OCI-LY1 (cell line): ENCODE measurements at regions not wholly inside any gene's neighbourhood (a gene's known extent, or its start where the extent isn't known, plus 50 kb on each side); places are given as distances from the start of the nearest gene placed in this dataset.
A peak's percentile ranks its signal among the peaks of the same experiment; 100 is the strongest.

Source experiments
- H2AFZ ChIP-seq: fragments of 200-600 bp; sonication (generic), shearing (Covaris generic); 2 replicates; pipeline ENCODE4 v1.6.0; 2014; ENCODE audit warnings: antibody characterized with exemption, mild to moderate bottlenecking, low read length
- H3F3A ChIP-seq: fragments of 200-600 bp; sonication (generic), shearing (Covaris generic); 2 replicates; pipeline ENCODE4 v1.6.0; 2014; ENCODE audit warnings: mild to moderate bottlenecking, antibody characterized with exemption, low read length, moderate library complexity; ENCODE audit not compliant: insufficient read depth
- H3K27ac ChIP-seq: fragments of 200-600 bp; sonication (generic); 2 replicates; pipeline ENCODE4 v1.5.1; 2014; ENCODE audit warnings: low read length, mixed run types, mild to moderate bottlenecking, low read depth; ENCODE audit not compliant: poor library complexity, severe bottlenecking
- H3K27me3 ChIP-seq: fragments of 200-600 bp; sonication (generic); 2 replicates; pipeline ENCODE4 v1.6.0; 2014; ENCODE audit warnings: antibody characterized with exemption, mild to moderate bottlenecking, low read length, moderate library complexity; ENCODE audit not compliant: insufficient read depth
- H3K36me3 ChIP-seq: fragments of 200-600 bp; sonication (generic); 2 replicates; pipeline ENCODE4 v1.6.1; 2014; ENCODE audit warnings: mild to moderate bottlenecking, antibody characterized with exemption, low read length, moderate library complexity, mixed read lengths; ENCODE audit not compliant: insufficient read depth
- H3K4me1 ChIP-seq: fragments of 200-600 bp; sonication (generic); 2 replicates; pipeline ENCODE4 v1.5.1; 2014; ENCODE audit warnings: mild to moderate bottlenecking, low read length, moderate library complexity; ENCODE audit not compliant: insufficient read depth, severe bottlenecking
- H3K4me2 ChIP-seq: fragments of 200-600 bp; sonication (generic), shearing (Covaris generic); 2 replicates; pipeline ENCODE4 v1.6.1; 2014; ENCODE audit warnings: low read length
- H3K4me3 ChIP-seq: fragments of 200-600 bp; sonication (generic); 2 replicates; pipeline ENCODE4 v1.5.1; 2014; ENCODE audit warnings: low read length, low read depth, mild to moderate bottlenecking, mixed read lengths; ENCODE audit not compliant: poor library complexity, severe bottlenecking
- H3K79me2 ChIP-seq: fragments of 200-600 bp; shearing (Covaris generic); 2 replicates; pipeline ENCODE4 v1.6.1; 2016; ENCODE audit warnings: mixed run types, low read length, mixed read lengths; ENCODE audit not compliant: insufficient read depth
- H3K9ac ChIP-seq: fragments of 200-600 bp; sonication (generic), shearing (Covaris generic); 2 replicates; pipeline ENCODE4 v1.6.1; 2014; ENCODE audit warnings: mild to moderate bottlenecking, low read length, mixed read lengths
- H3K9me2 ChIP-seq: fragments of 200-600 bp; sonication (generic), shearing (Covaris generic); 2 replicates; pipeline ENCODE4 v1.6.1; 2014; ENCODE audit warnings: low read depth, mild to moderate bottlenecking, low read length, mixed read lengths
- H3K9me3 ChIP-seq: fragments of 200-600 bp; shearing (Covaris generic); 2 replicates; pipeline ENCODE4 v1.6.1; 2014; ENCODE audit warnings: low read length, mixed read lengths
- H4K20me1 ChIP-seq: fragments of 200-600 bp; sonication (generic), shearing (Covaris generic); 2 replicates; pipeline ENCODE4 v1.6.0; 2016; ENCODE audit warnings: mild to moderate bottlenecking, low read length; ENCODE audit not compliant: insufficient read depth
- EZH2 ChIP-seq: fragments of 200-600 bp; sonication (generic), shearing (Covaris generic); IDR thresholded peaks from 2 replicates; pipeline ENCODE4 v1.8.0; 2017; ENCODE audit warnings: borderline replicate concordance, mixed run types, mild to moderate bottlenecking, antibody characterized with exemption, low read length, moderate library complexity, mixed read lengths
- TF ChIP-seq, protein P1 (sequence below): fragments of 200-600 bp; sonication (generic), shearing (Covaris generic); IDR thresholded peaks from 2 replicates; pipeline ENCODE4 v1.5.1; 2017; ENCODE audit warnings: mild to moderate bottlenecking, antibody characterized with exemption, low read length, moderate library complexity, mixed read lengths

DNA sequence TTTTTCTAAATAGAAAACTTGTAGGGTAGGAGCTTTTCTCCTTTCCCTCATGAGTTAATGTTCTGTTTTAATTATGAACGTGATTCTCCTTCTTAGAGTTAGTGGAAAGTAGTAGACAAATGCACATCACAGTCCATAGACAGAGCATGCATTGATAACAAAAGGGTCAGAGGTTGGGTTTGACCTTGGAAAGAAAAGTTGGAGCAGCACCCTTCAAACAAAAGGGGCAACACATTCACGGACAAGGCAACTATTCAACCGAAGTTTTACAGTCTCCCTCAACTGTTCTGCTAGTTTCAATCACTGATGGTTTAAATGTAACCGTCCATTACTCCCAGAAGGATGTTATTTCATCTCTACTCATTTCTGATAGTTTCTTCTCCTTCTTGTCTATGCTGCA lies 103.4 kb upstream of the MAOA start:
- Histone ChIP-seq H3K9ac (no peak overlapping the region), H2AFZ (no peak overlapping the region), H3K4me2 (no peak overlapping the region), H3F3A (no peaks in the 10 kb centered on the region), H3K27ac (no peak overlapping the region), H3K9me3 (no peaks in the 10 kb centered on the region), H3K79me2 (no peaks in the 10 kb centered on the region), H3K36me3 (no peaks in the 10 kb centered on the region), H3K9me2 (no peaks in the 10 kb centered on the region), H3K27me3 (no peaks in the 10 kb centered on the region), H3K4me3 (no peak overlapping the region), H4K20me1 (no peaks in the 10 kb centered on the region), H3K4me1 (peaks cover 19% of the 10 kb centered on the region)
- TF ChIP-seq, protein P1, sequence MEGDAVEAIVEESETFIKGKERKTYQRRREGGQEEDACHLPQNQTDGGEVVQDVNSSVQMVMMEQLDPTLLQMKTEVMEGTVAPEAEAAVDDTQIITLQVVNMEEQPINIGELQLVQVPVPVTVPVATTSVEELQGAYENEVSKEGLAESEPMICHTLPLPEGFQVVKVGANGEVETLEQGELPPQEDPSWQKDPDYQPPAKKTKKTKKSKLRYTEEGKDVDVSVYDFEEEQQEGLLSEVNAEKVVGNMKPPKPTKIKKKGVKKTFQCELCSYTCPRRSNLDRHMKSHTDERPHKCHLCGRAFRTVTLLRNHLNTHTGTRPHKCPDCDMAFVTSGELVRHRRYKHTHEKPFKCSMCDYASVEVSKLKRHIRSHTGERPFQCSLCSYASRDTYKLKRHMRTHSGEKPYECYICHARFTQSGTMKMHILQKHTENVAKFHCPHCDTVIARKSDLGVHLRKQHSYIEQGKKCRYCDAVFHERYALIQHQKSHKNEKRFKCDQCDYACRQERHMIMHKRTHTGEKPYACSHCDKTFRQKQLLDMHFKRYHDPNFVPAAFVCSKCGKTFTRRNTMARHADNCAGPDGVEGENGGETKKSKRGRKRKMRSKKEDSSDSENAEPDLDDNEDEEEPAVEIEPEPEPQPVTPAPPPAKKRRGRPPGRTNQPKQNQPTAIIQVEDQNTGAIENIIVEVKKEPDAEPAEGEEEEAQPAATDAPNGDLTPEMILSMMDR: no peak
- TF ChIP-seq EZH2: no peak

DNA sequence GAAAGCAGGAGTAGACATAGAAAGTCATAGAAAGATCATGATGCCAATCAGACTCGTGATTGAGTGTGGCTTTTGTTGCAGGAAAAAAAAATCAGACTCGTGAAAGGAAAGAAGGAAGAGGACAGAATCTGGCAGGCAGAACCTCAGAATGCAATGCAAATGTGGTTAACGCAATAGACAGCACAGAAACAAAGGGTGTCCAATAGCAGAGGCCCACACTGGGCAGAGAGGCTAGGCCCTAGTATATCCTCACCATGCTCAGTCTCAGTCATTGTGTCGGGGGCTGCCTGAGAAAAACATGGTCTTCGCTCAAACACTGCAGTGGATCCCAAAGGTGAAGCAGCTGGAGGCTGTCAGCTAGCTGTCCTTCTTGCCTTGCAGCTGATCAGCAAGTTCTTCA lies 102.8 kb upstream of the MAOA start:
- H3K79me2 ChIP-seq: no peaks in the 10 kb centered on the region
- H3K36me3 ChIP-seq: no peaks in the 10 kb centered on the region
- H3F3A ChIP-seq: no peaks in the 10 kb centered on the region
- H3K27me3 ChIP-seq: no peaks in the 10 kb centered on the region
- H4K20me1 ChIP-seq: no peaks in the 10 kb centered on the region
- peaks cover 19% of the 10 kb centered on the region for H3K4me1 ChIP-seq
- H3K4me3 ChIP-seq: no peak overlapping the region
- no peak for TF ChIP-seq EZH2
- TF ChIP-seq, protein P1: no peak
- no peaks in the 10 kb centered on the region for H3K9me3 ChIP-seq
- H2AFZ ChIP-seq: no peak overlapping the region
- H3K9me2 ChIP-seq: no peaks in the 10 kb centered on the region
- no peak overlapping the region for H3K27ac ChIP-seq
- H3K4me2 ChIP-seq: no peak overlapping the region
- H3K9ac ChIP-seq: no peak overlapping the region

DNA sequence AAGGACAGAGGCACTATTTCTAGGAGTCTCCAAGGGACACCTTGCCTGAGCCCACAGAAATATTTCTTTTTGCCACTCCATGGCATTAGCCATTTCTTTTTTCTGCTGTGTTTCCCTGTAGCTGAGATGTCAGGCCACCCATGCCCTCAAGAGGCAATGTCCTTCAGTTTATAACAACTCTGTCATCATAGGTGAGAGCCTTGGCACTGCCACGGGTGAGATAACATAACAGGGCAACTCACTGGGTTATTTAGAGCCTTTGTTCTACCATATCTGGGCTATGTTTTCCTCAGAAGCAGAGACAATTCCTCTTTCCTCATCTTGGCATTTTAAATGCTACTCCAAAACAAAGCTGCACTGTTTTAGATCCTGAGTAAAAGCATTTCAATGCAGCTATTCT lies 99.9 kb upstream of the MAOA start:
- Histone ChIP-seq H3K79me2 (no peaks in the 10 kb centered on the region), H3K4me1 (peaks cover 22% of the 10 kb centered on the region), H2AFZ (no peak overlapping the region), H3K36me3 (no peaks in the 10 kb centered on the region), H3K9ac (no peak overlapping the region), H3F3A (no peaks in the 10 kb centered on the region), H3K9me2 (no peaks in the 10 kb centered on the region), H3K27me3 (no peaks in the 10 kb centered on the region), H3K27ac (peak overlapping the region; percentile 32), H3K4me3 (no peak overlapping the region), H3K4me2 (no peak overlapping the region), H4K20me1 (no peaks in the 10 kb centered on the region), H3K9me3 (no peaks in the 10 kb centered on the region)
- TF ChIP-seq, protein P1: no peak
- TF ChIP-seq EZH2: no peak
